IMR-90 (cell line): ENCODE measurements at regions not wholly inside any gene's neighbourhood (a gene's known extent, or its start where the extent isn't known, plus 50 kb on each side); places are given as distances from the start of the nearest gene placed in this dataset.
"Not testable (repeated sequence)": the region's sequence is repeated elsewhere in the genome, so short reads cannot be mapped to it uniquely, and the experiment has no call there.

Source experiments
- ATAC-seq: fragments of 200-7000 bp; cut with Tn5 transposase; 2 replicates; pipeline ENCODE4 v1.9.1; 2020; ENCODE audit warnings: low read depth, mild to moderate bottlenecking, moderate library complexity
- BruUV-seq: library from RNA; stranded (reverse); fragments of 400-500 nt; replicated peaks from 2 replicates; lab custom pipeline; 2021; lab: Mats Ljungman, UMichigan
- CTCF ChIA-PET: fragments of 300-600 bp; formaldehyde crosslinking; extraction: SDS; loops from one replicate; lab custom pipeline; 2021; ENCODE audit warnings: antibody characterized with exemption; lab: Yijun Ruan, JAX
- POLR2A ChIA-PET: fragments of 300-600 bp; sonication (Branson Sonifier 250); formaldehyde crosslinking; loops from one replicate; lab custom pipeline; 2022; ENCODE audit warnings: antibody characterized with exemption; ENCODE audit not compliant: unreplicated experiment; lab: Charles Lee
- DNase-seq: peaks from one replicate; pipeline ENCODE4 v3.0.0; 2013
- H2AFZ ChIP-seq: replicated peaks from 2 replicates; pipeline ENCODE3; 2013; ENCODE audit warnings: low read length, mild to moderate bottlenecking; ENCODE audit not compliant: poor library complexity
- H2AK5ac ChIP-seq: 2 replicates; pipeline ENCODE4 v1.6.1; 2013; ENCODE audit warnings: low read depth, low read length, inconsistent platforms
- H2AK9ac ChIP-seq: replicated peaks from 2 replicates; pipeline ENCODE3; 2013; ENCODE audit warnings: mild to moderate bottlenecking, low read depth, low read length, moderate library complexity; ENCODE audit not compliant: poor library complexity
- H2BK120ac ChIP-seq: 2 replicates; pipeline ENCODE4 v1.6.1; 2013; ENCODE audit warnings: low read depth, low read length, inconsistent platforms
- H2BK15ac ChIP-seq: 3 replicates; pipeline ENCODE4 v1.6.1; 2013; ENCODE audit warnings: low read depth, low read length, inconsistent platforms
- H2BK20ac ChIP-seq: 2 replicates; pipeline ENCODE4 v1.6.1; 2013; ENCODE audit warnings: low read depth, mild to moderate bottlenecking, inconsistent platforms, low read length, moderate library complexity
- H2BK5ac ChIP-seq: 2 replicates; pipeline ENCODE4 v1.6.1; 2013; ENCODE audit warnings: mild to moderate bottlenecking, low read depth, low read length, inconsistent platforms; ENCODE audit not compliant: poor library complexity, severe bottlenecking
- H3K14ac ChIP-seq: replicated peaks from 2 replicates; pipeline ENCODE4 v1.6.1; 2013; ENCODE audit warnings: low read depth, low read length, inconsistent platforms
- H3K18ac ChIP-seq: 2 replicates; pipeline ENCODE4 v1.6.1; 2013; ENCODE audit warnings: low read depth, low read length, control low read depth
- H3K23ac ChIP-seq: 2 replicates; pipeline ENCODE4 v1.6.1; 2013; ENCODE audit warnings: low read depth, low read length, inconsistent platforms
- H3K27ac ChIP-seq: 2 replicates; pipeline ENCODE4 v1.5.1; 2013; ENCODE audit warnings: mild to moderate bottlenecking, control low read depth, low read length; ENCODE audit not compliant: insufficient read depth
- H3K27me3 ChIP-seq: 2 replicates; pipeline ENCODE4 v1.6.1; 2013; ENCODE audit warnings: low read length; ENCODE audit not compliant: control insufficient read depth, insufficient read depth
- H3K36me3 ChIP-seq: 2 replicates; pipeline ENCODE4 v1.6.1; 2013; ENCODE audit warnings: low read length, mixed read lengths; ENCODE audit not compliant: control insufficient read depth, insufficient read depth
- H3K4ac ChIP-seq: 2 replicates; pipeline ENCODE4 v1.6.1; 2013; ENCODE audit warnings: low read depth, low read length, inconsistent platforms
- H3K4me1 ChIP-seq: 2 replicates; pipeline ENCODE4 v1.6.1; 2013; ENCODE audit warnings: low read length, mixed read lengths; ENCODE audit not compliant: control insufficient read depth, insufficient read depth
- H3K4me2 ChIP-seq: 2 replicates; pipeline ENCODE4 v1.6.1; 2013; ENCODE audit warnings: low read depth, mild to moderate bottlenecking, control low read depth, low read length, moderate library complexity
- H3K4me3 ChIP-seq: 2 replicates; pipeline ENCODE4 v1.5.1; 2013; ENCODE audit warnings: low read depth, mild to moderate bottlenecking, control low read depth, low read length, moderate library complexity; ENCODE audit not compliant: insufficient read depth
- H3K56ac ChIP-seq: 2 replicates; pipeline ENCODE4 v1.6.1; 2013; ENCODE audit warnings: low read length, inconsistent platforms; ENCODE audit not compliant: insufficient read depth; ENCODE audit errors: extremely low read depth
- H3K79me1 ChIP-seq, 2 experiments: 2 replicates each; pipeline ENCODE4 v1.6.1; 2013; ENCODE audit warnings: low read length in 2 of 2, inconsistent platforms in 1 of 2, low read depth in 1 of 2
- H3K9ac ChIP-seq: 2 replicates; pipeline ENCODE4 v1.6.1; 2013; ENCODE audit warnings: low read depth, low read length, control low read depth
- H3K9me1 ChIP-seq: 2 replicates; pipeline ENCODE4 v1.6.1; 2013; ENCODE audit warnings: low read length, inconsistent platforms; ENCODE audit not compliant: insufficient read depth
- H3K9me3 ChIP-seq: 2 replicates; pipeline ENCODE4 v1.6.1; 2013; ENCODE audit warnings: low read length; ENCODE audit not compliant: control insufficient read depth, insufficient read depth
- H4K20me1 ChIP-seq: 2 replicates; pipeline ENCODE4 v1.6.1; 2013; ENCODE audit warnings: low read length, inconsistent platforms; ENCODE audit not compliant: insufficient read depth
- H4K5ac ChIP-seq: 2 replicates; pipeline ENCODE4 v1.6.1; 2013; ENCODE audit warnings: mild to moderate bottlenecking, low read depth, low read length, control low read depth
- H4K8ac ChIP-seq, 2 experiments: 2 replicates each; pipeline ENCODE4 v1.6.1; 2013; ENCODE audit warnings: low read depth in 2 of 2, low read length in 2 of 2, control low read depth in 1 of 2, inconsistent platforms in 1 of 2
- H4K91ac ChIP-seq: 2 replicates; pipeline ENCODE4 v1.6.1; 2013; ENCODE audit warnings: low read depth, low read length, inconsistent platforms; ENCODE audit not compliant: insufficient read depth
- WGBS, 2 experiments: methylation state at CpG; one replicate each; pipeline versions ENCODE4 v1.1.5 to v1.1.7; 2013; ENCODE audit warnings: missing lambda C conversion rate in 2 of 2; ENCODE audit not compliant: insufficient read length in 1 of 2; ENCODE audit errors: extremely low coverage in 2 of 2; 5-methylcytosine and 5-hydroxymethylcytosine counted together
- dilution Hi-C: fragments of 300-500 bp; cut with HindIII; formaldehyde crosslinking; loops from one replicate; pipeline ENCODE4 v1.14.3; 2018; ENCODE audit warnings: low sequenced_read_pairs; ENCODE audit not compliant: unreplicated experiment
- in situ Hi-C: fragments of 300-500 bp; cut with MboI; formaldehyde crosslinking; loops from 3 replicates; pipeline ENCODE4 v1.14.3; 2019; ENCODE audit warnings: low sequenced_read_pairs, inconsistent platforms, mixed read lengths
- intact Hi-C: fragments of 100-400 bp; cut with micrococcal nuclease; formaldehyde crosslinking; loops from 2 replicates; pipeline ENCODE4 v1.10.0; 2022

DNA sequence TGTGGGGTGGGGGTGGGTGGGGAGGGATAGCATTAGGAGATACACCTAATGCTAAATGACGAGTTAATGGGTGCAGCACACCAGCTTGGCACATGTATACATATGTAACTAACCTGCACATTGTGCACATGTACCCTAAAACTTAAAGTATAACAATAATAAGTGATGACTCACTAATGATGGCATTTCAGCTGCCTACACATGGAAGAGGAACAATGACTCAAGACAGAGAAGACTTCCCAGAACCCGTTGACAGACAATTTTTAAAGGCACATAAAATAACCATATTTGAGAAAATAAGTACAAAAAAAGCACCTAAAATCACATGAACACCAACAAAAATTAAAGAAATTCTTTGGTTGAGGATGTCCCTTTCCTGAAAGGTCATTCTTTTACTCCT, 107.3 kb downstream of the FANCF start:
- H2AK5ac ChIP-seq, H2BK20ac ChIP-seq, H3K4ac ChIP-seq, H3K18ac ChIP-seq, H3K79me1 ChIP-seq, H3K27me3 ChIP-seq, ATAC-seq, intact Hi-C loops, H4K8ac ChIP-seq, H3K4me3 ChIP-seq, H2BK5ac ChIP-seq, BruUV-seq, H4K20me1 ChIP-seq, H3K56ac ChIP-seq, H2BK120ac ChIP-seq, H4K91ac ChIP-seq, dilution Hi-C loops, H3K9me1 ChIP-seq, H2AK9ac ChIP-seq, H2BK15ac ChIP-seq, H3K27ac ChIP-seq, H3K9ac ChIP-seq, in situ Hi-C loops, H3K9me3 ChIP-seq, CTCF ChIA-PET, H3K4me2 ChIP-seq, H3K14ac ChIP-seq, H4K5ac ChIP-seq, DNase-seq, H2AFZ ChIP-seq, H3K36me3 ChIP-seq, H3K4me1 ChIP-seq, H3K23ac ChIP-seq: not testable (repeated sequence)
- POLR2A ChIA-PET = interaction anchor here (0.6 kb wide), 1 partner anchor 39 kb away, joined by 3 read pairs; no protein-coding TSS in a partner anchor
- WGBS, 2 experiments = no CpG with 5 or more reads among the region's 2 CpGs
